WERI-Rb-1 (cell line): ENCODE measurements at regions not wholly inside any gene's neighbourhood (a gene's known extent, or its start where the extent isn't known, plus 50 kb on each side); places are given as distances from the start of the nearest gene placed in this dataset.

ENCODE experiments used
- DNase-seq: peaks from one replicate; pipeline ENCODE4 v3.0.0-alpha.2; 2020
- H3K27ac ChIP-seq: fragments of 250-450 bp; sonication (Bioruptor Pico); 2 replicates; pipeline ENCODE4 v1.5.1; 2020; ENCODE audit warnings: mild to moderate bottlenecking, moderate library complexity
- H3K27me3 ChIP-seq: fragments of 250-450 bp; sonication (Bioruptor Pico); 2 replicates; pipeline ENCODE4 v1.5.1; 2021; ENCODE audit warnings: mild to moderate bottlenecking, low read depth, moderate library complexity; ENCODE audit not compliant: insufficient read depth, severe bottlenecking
- H3K36me3 ChIP-seq: fragments of 250-450 bp; sonication (Bioruptor Pico); 2 replicates; pipeline ENCODE4 v1.5.1; 2020; ENCODE audit warnings: mild to moderate bottlenecking, moderate library complexity
- H3K4me3 ChIP-seq: 2 replicates; pipeline ENCODE4 v1.5.1; 2011; ENCODE audit warnings: low read depth, mild to moderate bottlenecking, control low read depth, low read length
- H3K9me3 ChIP-seq: fragments of 250-450 bp; sonication (Bioruptor Pico); 2 replicates; pipeline ENCODE4 v1.5.1; 2021; ENCODE audit warnings: mild to moderate bottlenecking, moderate library complexity; ENCODE audit not compliant: severe bottlenecking
- TF ChIP-seq, protein P1 (sequence below): IDR thresholded peaks from 2 replicates; pipeline ENCODE4 v1.5.1; 2011; ENCODE audit warnings: low read depth, mild to moderate bottlenecking, control low read depth, inconsistent platforms, low read length

GRCh38 chr6:164507206-164507940 lies 802.0 kb downstream of the C6orf118 start:
- Histone ChIP-seq H3K27me3 (no peaks in the 10 kb centered on the region), H3K9me3 (no peaks in the 10 kb centered on the region), H3K4me3 (no peak overlapping the region), H3K36me3 (no peaks in the 10 kb centered on the region), H3K27ac (no peak overlapping the region)
- no peak for DNase-seq
- TF ChIP-seq, protein P1, sequence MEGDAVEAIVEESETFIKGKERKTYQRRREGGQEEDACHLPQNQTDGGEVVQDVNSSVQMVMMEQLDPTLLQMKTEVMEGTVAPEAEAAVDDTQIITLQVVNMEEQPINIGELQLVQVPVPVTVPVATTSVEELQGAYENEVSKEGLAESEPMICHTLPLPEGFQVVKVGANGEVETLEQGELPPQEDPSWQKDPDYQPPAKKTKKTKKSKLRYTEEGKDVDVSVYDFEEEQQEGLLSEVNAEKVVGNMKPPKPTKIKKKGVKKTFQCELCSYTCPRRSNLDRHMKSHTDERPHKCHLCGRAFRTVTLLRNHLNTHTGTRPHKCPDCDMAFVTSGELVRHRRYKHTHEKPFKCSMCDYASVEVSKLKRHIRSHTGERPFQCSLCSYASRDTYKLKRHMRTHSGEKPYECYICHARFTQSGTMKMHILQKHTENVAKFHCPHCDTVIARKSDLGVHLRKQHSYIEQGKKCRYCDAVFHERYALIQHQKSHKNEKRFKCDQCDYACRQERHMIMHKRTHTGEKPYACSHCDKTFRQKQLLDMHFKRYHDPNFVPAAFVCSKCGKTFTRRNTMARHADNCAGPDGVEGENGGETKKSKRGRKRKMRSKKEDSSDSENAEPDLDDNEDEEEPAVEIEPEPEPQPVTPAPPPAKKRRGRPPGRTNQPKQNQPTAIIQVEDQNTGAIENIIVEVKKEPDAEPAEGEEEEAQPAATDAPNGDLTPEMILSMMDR: no peak

DNA sequence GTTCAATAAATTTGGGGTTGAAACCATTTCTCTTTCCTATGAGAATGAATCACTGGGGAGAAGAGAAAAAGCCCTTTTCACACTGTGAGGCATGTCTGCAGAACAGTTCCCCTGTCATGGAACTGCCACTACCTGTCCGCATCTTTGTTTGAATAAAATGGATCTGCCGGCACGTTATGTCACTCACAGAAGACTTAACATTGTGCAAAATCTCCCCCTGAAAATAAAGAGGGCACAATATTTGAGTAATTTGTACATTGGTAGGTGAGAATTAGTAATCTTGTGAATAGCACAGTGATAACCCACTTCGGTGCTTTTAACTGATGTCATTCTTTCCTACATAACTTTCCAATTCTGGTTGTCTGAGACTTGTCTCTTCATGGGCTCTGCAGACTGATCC lies 804.0 kb downstream of the C6orf118 start:
- H3K36me3 ChIP-seq: no peaks in the 10 kb centered on the region
- H3K27ac ChIP-seq: no peak overlapping the region
- no peak overlapping the region for H3K4me3 ChIP-seq
- no peaks in the 10 kb centered on the region for H3K9me3 ChIP-seq
- no peaks in the 10 kb centered on the region for H3K27me3 ChIP-seq
- DNase-seq: no peak
- TF ChIP-seq, protein P1: no peak

- no peak for DNase-seq
- no peaks in the 10 kb centered on the region for H3K27me3 ChIP-seq
- H3K36me3 ChIP-seq: no peaks in the 10 kb centered on the region
- no peak overlapping the region for H3K27ac ChIP-seq
- no peaks in the 10 kb centered on the region for H3K9me3 ChIP-seq
- TF ChIP-seq, protein P1: no peak
- H3K4me3 ChIP-seq: no peak overlapping the region
These were observed 806.6 kb downstream of the C6orf118 start for GRCh38 chr6:164502833-164503232.

DNA sequence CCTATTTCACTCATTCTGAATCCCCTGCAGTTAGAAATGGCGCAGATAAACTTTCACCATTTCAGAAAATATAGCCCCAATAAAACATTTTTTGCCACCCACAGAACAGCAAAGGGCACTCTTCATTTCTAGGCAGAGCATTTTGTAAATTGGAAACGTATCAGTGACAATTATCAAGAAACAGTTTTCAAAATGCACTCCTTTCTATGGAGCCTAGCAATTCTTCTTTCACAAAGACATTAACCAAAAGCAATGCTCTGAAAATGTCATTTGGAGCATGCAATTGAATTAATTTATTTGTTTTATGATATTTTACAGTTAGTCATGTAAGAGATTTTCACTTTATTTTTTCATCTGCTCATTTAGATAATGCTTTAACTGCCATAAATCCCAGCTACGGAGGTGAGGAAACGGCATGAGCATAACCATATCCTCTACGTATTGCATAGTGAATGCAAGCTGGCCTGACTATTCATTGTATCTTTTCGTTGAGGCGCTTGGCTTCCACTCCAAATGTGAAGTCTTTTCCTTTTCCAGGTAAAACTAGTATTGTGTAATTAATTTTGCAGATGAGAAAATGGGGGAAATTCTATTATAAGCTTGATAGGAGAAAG lies 813.4 kb downstream of the C6orf118 start:
- TF ChIP-seq, protein P1: no peak
- DNase-seq: no peak
- Histone ChIP-seq H3K36me3 (no peaks in the 10 kb centered on the region), H3K27me3 (no peaks in the 10 kb centered on the region), H3K9me3 (no peaks in the 10 kb centered on the region), H3K4me3 (no peak overlapping the region), H3K27ac (no peak overlapping the region)

GRCh38 chr6:164478426-164478825 lies 831.0 kb downstream of the C6orf118 start:
- Histone ChIP-seq H3K9me3 (peaks cover 7% of the 10 kb centered on the region), H3K4me3 (no peak overlapping the region), H3K27ac (no peak overlapping the region), H3K27me3 (no peaks in the 10 kb centered on the region), H3K36me3 (no peaks in the 10 kb centered on the region)
- TF ChIP-seq, protein P1: no peak
- DNase-seq: no peak
